ENCODE measurements at regions not wholly inside any gene's neighbourhood (a gene's known extent, or its start where the extent isn't known, plus 50 kb on each side); places are given as distances from the start of the nearest gene placed in this dataset.

GRCh38 chr18:67266246-67267237, 250.0 kb downstream of the DSEL start:
- H3K27ac ChIP-seq: no peak overlapping the region
- TF ChIP-seq CTCF (IDR thresholded peaks at IDR 0.05): no peak
- no peak for TF ChIP-seq ZFX (IDR thresholded peaks at IDR 0.05; ENCODE audit: borderline replicate concordance)

- no peak overlapping the region for H3K27ac ChIP-seq
- TF ChIP-seq CTCF (IDR thresholded peaks at IDR 0.05) (no peak), ZFX (IDR thresholded peaks at IDR 0.05; ENCODE audit: borderline replicate concordance) (no peak)
Observed at GRCh38 chr18:67265464-67266245, 250.9 kb downstream of the DSEL start.

- no peak for TF ChIP-seq CTCF (IDR thresholded peaks at IDR 0.05)
- no peak for TF ChIP-seq ZFX (IDR thresholded peaks at IDR 0.05; ENCODE audit: borderline replicate concordance)
- no peak overlapping the region for H3K27ac ChIP-seq
Observed at GRCh38 chr18:67261931-67262552, 254.5 kb downstream of the DSEL start.

GRCh38 chr18:67260841-67261240, 255.7 kb downstream of the DSEL start:
- TF ChIP-seq CTCF (IDR thresholded peaks at IDR 0.05) (no peak), ZFX (IDR thresholded peaks at IDR 0.05; ENCODE audit: borderline replicate concordance) (no peak)
- H3K27ac ChIP-seq: no peak overlapping the region

GRCh38 chr18:67250776-67251424, 265.6 kb downstream of the DSEL start:
- TF ChIP-seq CTCF (IDR thresholded peaks at IDR 0.05): no peak
- TF ChIP-seq ZFX (IDR thresholded peaks at IDR 0.05; ENCODE audit: borderline replicate concordance): no peak
- H3K27ac ChIP-seq: no peak overlapping the region

- no peak overlapping the region for H3K27ac ChIP-seq
- TF ChIP-seq CTCF (IDR thresholded peaks at IDR 0.05) (no peak), ZFX (IDR thresholded peaks at IDR 0.05; ENCODE audit: borderline replicate concordance) (no peak)
Observed at GRCh38 chr18:67243799-67244587, 272.5 kb downstream of the DSEL start.

Measured in 22Rv1 (cell line).